Spleen (tissue), 7 donors: ENCODE measurements at regions not wholly inside any gene's neighbourhood (a gene's known extent, or its start where the extent isn't known, plus 50 kb on each side); places are given as distances from the start of the nearest gene placed in this dataset.

Experiments
- POLR2A ChIP-seq, 3 donors: fragments of 450-650 bp; IDR thresholded peaks; one replicate each; pipeline ENCODE4 v1.5.1; 2017; ENCODE audit warnings: antibody characterized with exemption in 3 of 3, mild to moderate bottlenecking in 1 of 3
- POLR2AphosphoS5 ChIP-seq, 3 donors: sonication (generic); formaldehyde crosslinking; IDR thresholded peaks; one replicate each; pipeline ENCODE4 v1.5.1; 2017; ENCODE audit warnings: antibody characterized with exemption in 3 of 3
- TF ChIP-seq, protein P1 (sequence below), 11 experiments: fragments of 200-600 bp in 7 of 11; fragments of 450-650 bp in 4 of 11; sonication (generic) in 4 of 11; IDR thresholded peaks in 8 of 11; conservative IDR thresholded peaks in 3 of 11; 1 replicate in 7 of 11; 2 replicates in 4 of 11; pipeline versions ENCODE4 v1.4.0 to v1.8.0; 2016 to 2021; ENCODE audit warnings: antibody characterized with exemption in 11 of 11, inconsistent platforms in 4 of 11, mild to moderate bottlenecking in 1 of 11
- donor health status: DM: no; HTN: no; CAD: no; lungs with moderate emphysema.
- donor health status: DM: no; HTN: no; CAD: no.
- donor health status: DM: no; HTN: no; CAD: no.

GRCh38 chr7:65503434-65504152 lies 129.9 kb downstream of the ZNF92 start:
- TF ChIP-seq, protein P1, sequence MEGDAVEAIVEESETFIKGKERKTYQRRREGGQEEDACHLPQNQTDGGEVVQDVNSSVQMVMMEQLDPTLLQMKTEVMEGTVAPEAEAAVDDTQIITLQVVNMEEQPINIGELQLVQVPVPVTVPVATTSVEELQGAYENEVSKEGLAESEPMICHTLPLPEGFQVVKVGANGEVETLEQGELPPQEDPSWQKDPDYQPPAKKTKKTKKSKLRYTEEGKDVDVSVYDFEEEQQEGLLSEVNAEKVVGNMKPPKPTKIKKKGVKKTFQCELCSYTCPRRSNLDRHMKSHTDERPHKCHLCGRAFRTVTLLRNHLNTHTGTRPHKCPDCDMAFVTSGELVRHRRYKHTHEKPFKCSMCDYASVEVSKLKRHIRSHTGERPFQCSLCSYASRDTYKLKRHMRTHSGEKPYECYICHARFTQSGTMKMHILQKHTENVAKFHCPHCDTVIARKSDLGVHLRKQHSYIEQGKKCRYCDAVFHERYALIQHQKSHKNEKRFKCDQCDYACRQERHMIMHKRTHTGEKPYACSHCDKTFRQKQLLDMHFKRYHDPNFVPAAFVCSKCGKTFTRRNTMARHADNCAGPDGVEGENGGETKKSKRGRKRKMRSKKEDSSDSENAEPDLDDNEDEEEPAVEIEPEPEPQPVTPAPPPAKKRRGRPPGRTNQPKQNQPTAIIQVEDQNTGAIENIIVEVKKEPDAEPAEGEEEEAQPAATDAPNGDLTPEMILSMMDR (IDR thresholded peaks at IDR 0.05 in 8 of 11, conservative IDR thresholded peaks at IDR 0.05 in 3 of 11): no peak
- no peak for TF ChIP-seq POLR2A (IDR thresholded peaks at IDR 0.05)
- TF ChIP-seq POLR2AphosphoS5 (IDR thresholded peaks at IDR 0.05): no peak
